ENCODE measurements at regions not wholly inside any gene's neighbourhood (a gene's known extent, or its start where the extent isn't known, plus 50 kb on each side); places are given as distances from the start of the nearest gene placed in this dataset.

- no peak overlapping the region for H3K27ac ChIP-seq (ENCODE audit: low read depth in 1 of 2, low read length in 2 of 2)
- H3K4me3 Mint-ChIP-seq: no peak overlapping the region
- no peak overlapping the region for H3K4me2 ChIP-seq (replicated peaks; ENCODE audit: extremely low read depth, low read length, poor library complexity, severe bottlenecking)
- H3K4me3 ChIP-seq (replicated peaks in 1 of 3; ENCODE audit: low read depth in 2 of 3, low read length in 3 of 3): no peak overlapping the region
- H3K4me1 Mint-ChIP-seq: no peaks in the 10 kb centered on the region
- no peaks in the 10 kb centered on the region for H3K4me1 ChIP-seq (ENCODE audit: control insufficient read depth in 1 of 2, insufficient read depth in 2 of 2, low read length in 2 of 2)
- no peak for TF ChIP-seq CTCF (IDR thresholded peaks at IDR 0.05)
- H3K27ac Mint-ChIP-seq: no peak overlapping the region
- no peak for DNase-seq
- H3K9ac ChIP-seq (ENCODE audit: insufficient read depth, low read length, poor library complexity, severe bottlenecking): no peak overlapping the region
- H3K9me3 ChIP-seq (replicated peaks in 1 of 2; ENCODE audit: control insufficient read depth in 1 of 2, insufficient read depth in 1 of 2, low read length in 2 of 2): no peaks in the 10 kb centered on the region
- peaks cover 0 to 1% (median 0%) of the 10 kb centered on the region in 3 donors for H3K27me3 Mint-ChIP-seq (ENCODE audit: low read depth in 3 of 3)
- H4K20me1 ChIP-seq (ENCODE audit: insufficient read depth, low read length): no peaks in the 10 kb centered on the region
- peaks cover 0 to 3% (median 0%) of the 10 kb centered on the region in 7 donors for H3K9me3 Mint-ChIP-seq
- H2AFZ ChIP-seq (ENCODE audit: insufficient read depth, low read depth, low read length, poor library complexity, severe bottlenecking): no peak overlapping the region
- WGBS (ENCODE audit: insufficient coverage): no CpG with 5 or more reads among the region's 2 CpGs
- no peaks in the 10 kb centered on the region for H3K36me3 Mint-ChIP-seq
- intact Hi-C loops (cut with micrococcal nuclease): no loop called here
- H3K27me3 ChIP-seq (ENCODE audit: control insufficient read depth in 2 of 2, insufficient read depth in 2 of 2, low read length in 2 of 2): no peaks in the 10 kb centered on the region
- H3K79me2 ChIP-seq (ENCODE audit: insufficient read depth, low read length): no peaks in the 10 kb centered on the region
- no peaks in the 10 kb centered on the region for H3K36me3 ChIP-seq (replicated peaks in 1 of 2; ENCODE audit: control insufficient read depth in 1 of 2, insufficient read depth in 2 of 2, low read length in 2 of 2)
Observed at GRCh38 chrX:116284400-116284799, 113.9 kb downstream of the AGTR2 start.

- Histone ChIP-seq H4K20me1 (ENCODE audit: insufficient read depth, low read length) (no peaks in the 10 kb centered on the region), H3K4me3 (replicated peaks in 1 of 3; ENCODE audit: low read depth in 2 of 3, low read length in 3 of 3) (no peak overlapping the region), H3K79me2 (ENCODE audit: insufficient read depth, low read length) (no peaks in the 10 kb centered on the region), H3K36me3 (replicated peaks in 1 of 2; ENCODE audit: control insufficient read depth in 1 of 2, insufficient read depth in 2 of 2, low read length in 2 of 2) (no peaks in the 10 kb centered on the region), H3K9ac (ENCODE audit: insufficient read depth, low read length, poor library complexity, severe bottlenecking) (no peak overlapping the region), H3K4me2 (replicated peaks; ENCODE audit: extremely low read depth, low read length, poor library complexity, severe bottlenecking) (no peak overlapping the region), H3K9me3 (replicated peaks in 1 of 2; ENCODE audit: control insufficient read depth in 1 of 2, insufficient read depth in 1 of 2, low read length in 2 of 2) (no peaks in the 10 kb centered on the region), H2AFZ (ENCODE audit: insufficient read depth, low read depth, low read length, poor library complexity, severe bottlenecking) (no peak overlapping the region), H3K4me1 (ENCODE audit: control insufficient read depth in 1 of 2, insufficient read depth in 2 of 2, low read length in 2 of 2) (no peaks in the 10 kb centered on the region), H3K27me3 (ENCODE audit: control insufficient read depth in 2 of 2, insufficient read depth in 2 of 2, low read length in 2 of 2) (no peaks in the 10 kb centered on the region), H3K27ac (ENCODE audit: low read depth in 1 of 2, low read length in 2 of 2) (no peak overlapping the region)
- Mint-ChIP-seq H3K9me3 (peaks cover 0 to 3% (median 0%) of the 10 kb centered on the region in 7 donors), H3K27me3 (ENCODE audit: low read depth in 3 of 3) (peaks cover 0 to 1% (median 1%) of the 10 kb centered on the region in 3 donors), H3K27ac (no peak overlapping the region), H3K4me1 (no peaks in the 10 kb centered on the region), H3K36me3 (no peaks in the 10 kb centered on the region), H3K4me3 (no peak overlapping the region)
- no peak for TF ChIP-seq CTCF (IDR thresholded peaks at IDR 0.05)
- DNase-seq: no peak
- intact Hi-C loops (cut with micrococcal nuclease): no loop called here
Observed at GRCh38 chrX:116285501-116285900, 115.0 kb downstream of the AGTR2 start.

Data from CD14-positive monocyte (primary cell).